Chondrocyte (in vitro differentiated cells): ENCODE measurements at regions not wholly inside any gene's neighbourhood (a gene's known extent, or its start where the extent isn't known, plus 50 kb on each side); places are given as distances from the start of the nearest gene placed in this dataset.

ENCODE experiments used
- DNase-seq: peaks from one replicate; pipeline ENCODE4 v3.0.0; 2021; ENCODE audit warnings: mixed read lengths, low spot score
- H3K27ac Mint-ChIP-seq: one replicate; pipeline ENCODE4 v1.8.0; 2021; ENCODE audit warnings: mild to moderate bottlenecking, moderate library complexity, mixed read lengths; ENCODE audit not compliant: unreplicated experiment
- H3K27me3 Mint-ChIP-seq: 2 replicates; pipeline ENCODE4 v1.8.0; 2021; ENCODE audit warnings: low read depth, mixed read lengths
- H3K36me3 Mint-ChIP-seq: 2 replicates; pipeline ENCODE4 v1.8.0; 2021; ENCODE audit warnings: low read depth, mixed read lengths
- H3K4me1 Mint-ChIP-seq: 2 replicates; pipeline ENCODE4 v1.8.0; 2021; ENCODE audit warnings: low read depth, mild to moderate bottlenecking, mixed read lengths
- H3K4me3 Mint-ChIP-seq: one replicate; pipeline ENCODE4 v1.8.0; 2021; ENCODE audit warnings: mild to moderate bottlenecking, moderate library complexity, mixed read lengths; ENCODE audit not compliant: unreplicated experiment
- H3K9me3 Mint-ChIP-seq: 2 replicates; pipeline ENCODE4 v1.8.0; 2021; ENCODE audit warnings: low read depth, mixed read lengths
- TF ChIP-seq, protein P1 (sequence below): fragments of 200-600 bp; sonication (generic); IDR thresholded peaks from 2 replicates; pipeline ENCODE4 v1.5.0; 2021; ENCODE audit warnings: antibody characterized with exemption, mild to moderate bottlenecking, moderate library complexity

DNA sequence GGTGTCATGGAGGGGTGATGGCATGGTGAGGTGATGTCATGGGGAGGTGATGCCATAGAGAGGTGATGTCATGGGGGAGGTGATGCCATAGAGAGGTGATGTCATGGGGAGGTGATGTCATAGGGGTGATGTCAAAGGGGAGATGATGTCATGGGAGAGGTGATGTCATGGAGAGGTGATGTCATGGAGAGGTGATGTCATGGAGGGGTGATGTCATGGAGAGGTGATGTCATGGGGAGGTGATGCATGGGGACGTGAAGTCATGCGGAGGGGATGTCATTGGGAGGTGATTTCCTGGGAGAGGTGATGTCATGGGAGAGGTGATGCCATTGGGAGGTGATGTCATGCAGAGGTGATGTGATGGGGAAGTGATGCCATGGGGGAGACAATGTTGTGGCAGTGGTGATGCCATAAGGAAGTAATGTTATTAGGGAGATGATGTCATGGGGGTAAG, 92.1 kb upstream of the C1orf174 start:
- peaks cover 8% of the 10 kb centered on the region for H3K9me3 Mint-ChIP-seq
- TF ChIP-seq, protein P1, sequence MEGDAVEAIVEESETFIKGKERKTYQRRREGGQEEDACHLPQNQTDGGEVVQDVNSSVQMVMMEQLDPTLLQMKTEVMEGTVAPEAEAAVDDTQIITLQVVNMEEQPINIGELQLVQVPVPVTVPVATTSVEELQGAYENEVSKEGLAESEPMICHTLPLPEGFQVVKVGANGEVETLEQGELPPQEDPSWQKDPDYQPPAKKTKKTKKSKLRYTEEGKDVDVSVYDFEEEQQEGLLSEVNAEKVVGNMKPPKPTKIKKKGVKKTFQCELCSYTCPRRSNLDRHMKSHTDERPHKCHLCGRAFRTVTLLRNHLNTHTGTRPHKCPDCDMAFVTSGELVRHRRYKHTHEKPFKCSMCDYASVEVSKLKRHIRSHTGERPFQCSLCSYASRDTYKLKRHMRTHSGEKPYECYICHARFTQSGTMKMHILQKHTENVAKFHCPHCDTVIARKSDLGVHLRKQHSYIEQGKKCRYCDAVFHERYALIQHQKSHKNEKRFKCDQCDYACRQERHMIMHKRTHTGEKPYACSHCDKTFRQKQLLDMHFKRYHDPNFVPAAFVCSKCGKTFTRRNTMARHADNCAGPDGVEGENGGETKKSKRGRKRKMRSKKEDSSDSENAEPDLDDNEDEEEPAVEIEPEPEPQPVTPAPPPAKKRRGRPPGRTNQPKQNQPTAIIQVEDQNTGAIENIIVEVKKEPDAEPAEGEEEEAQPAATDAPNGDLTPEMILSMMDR: no peak
- H3K4me3 Mint-ChIP-seq: no peak overlapping the region
- DNase-seq: no peak
- no peak overlapping the region for H3K27ac Mint-ChIP-seq
- peaks cover 1% of the 10 kb centered on the region for H3K27me3 Mint-ChIP-seq
- H3K36me3 Mint-ChIP-seq: no peaks in the 10 kb centered on the region
- H3K4me1 Mint-ChIP-seq: no peaks in the 10 kb centered on the region

DNA sequence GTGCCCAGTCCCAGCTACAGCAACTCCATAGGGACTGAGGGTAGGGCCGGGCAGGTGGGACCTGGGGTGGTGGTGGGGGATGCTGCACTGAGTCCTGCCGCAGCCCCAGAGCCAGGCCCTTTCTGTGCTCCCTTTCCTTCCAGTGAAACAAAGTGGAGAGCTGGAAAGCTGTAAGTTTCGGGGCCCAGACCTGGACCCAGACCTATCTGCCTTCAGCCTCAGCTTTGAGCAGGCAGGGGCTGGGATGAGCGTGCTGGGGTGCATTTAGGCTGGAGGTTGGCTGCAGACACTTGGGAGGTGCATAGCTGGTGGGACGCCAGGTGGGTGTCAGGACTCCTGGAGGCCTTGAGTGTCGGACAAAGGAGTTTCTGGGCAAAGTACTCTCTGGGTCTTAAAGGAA, 92.7 kb upstream of the C1orf174 start:
- TF ChIP-seq, protein P1: no peak
- Mint-ChIP-seq H3K36me3 (no peaks in the 10 kb centered on the region), H3K4me1 (no peaks in the 10 kb centered on the region), H3K27ac (no peak overlapping the region), H3K4me3 (no peak overlapping the region), H3K9me3 (peaks cover 8% of the 10 kb centered on the region), H3K27me3 (peaks cover 1% of the 10 kb centered on the region)
- DNase-seq: no peak

DNA sequence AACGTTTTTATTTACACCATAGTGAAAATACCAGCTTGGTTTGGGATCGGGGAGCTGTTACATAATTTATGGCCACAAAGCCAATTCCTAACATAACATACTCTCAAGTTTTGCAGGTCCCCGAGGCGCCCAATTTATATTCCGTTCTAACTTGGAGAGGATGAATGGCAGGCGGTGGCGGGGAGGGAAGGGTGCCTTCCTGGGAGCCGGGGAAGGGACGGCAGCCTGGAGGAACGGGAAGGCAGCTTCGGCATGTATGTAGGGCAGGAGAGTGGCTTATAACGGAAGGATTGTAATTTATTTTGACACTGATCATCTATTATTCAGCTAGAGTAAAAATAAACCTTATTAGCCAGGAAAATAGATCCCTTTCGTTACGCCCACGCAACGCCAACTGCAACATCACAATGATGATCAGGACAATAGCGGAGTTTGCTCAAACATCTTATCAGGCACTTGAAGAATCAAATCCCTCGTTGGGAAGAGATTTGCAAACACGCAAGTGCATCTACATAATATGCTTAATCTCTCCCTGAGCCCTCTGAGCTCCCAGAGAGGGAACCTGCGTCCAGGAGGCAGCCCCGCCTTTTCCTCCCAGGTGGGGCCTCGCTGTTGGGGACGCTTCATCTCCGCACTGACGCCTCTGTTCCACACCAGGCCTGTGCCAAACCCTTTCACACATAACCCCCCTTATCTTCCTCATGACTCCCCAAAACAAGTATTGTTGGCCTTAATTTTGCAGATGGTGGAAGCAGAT, 93.7 kb upstream of the C1orf174 start:
- no peaks in the 10 kb centered on the region for H3K36me3 Mint-ChIP-seq
- H3K27me3 Mint-ChIP-seq: peaks cover 1% of the 10 kb centered on the region
- no peak overlapping the region for H3K4me3 Mint-ChIP-seq
- peaks cover 8% of the 10 kb centered on the region for H3K9me3 Mint-ChIP-seq
- TF ChIP-seq, protein P1: no peak
- no peak overlapping the region for H3K27ac Mint-ChIP-seq
- no peak for DNase-seq
- no peaks in the 10 kb centered on the region for H3K4me1 Mint-ChIP-seq

DNA sequence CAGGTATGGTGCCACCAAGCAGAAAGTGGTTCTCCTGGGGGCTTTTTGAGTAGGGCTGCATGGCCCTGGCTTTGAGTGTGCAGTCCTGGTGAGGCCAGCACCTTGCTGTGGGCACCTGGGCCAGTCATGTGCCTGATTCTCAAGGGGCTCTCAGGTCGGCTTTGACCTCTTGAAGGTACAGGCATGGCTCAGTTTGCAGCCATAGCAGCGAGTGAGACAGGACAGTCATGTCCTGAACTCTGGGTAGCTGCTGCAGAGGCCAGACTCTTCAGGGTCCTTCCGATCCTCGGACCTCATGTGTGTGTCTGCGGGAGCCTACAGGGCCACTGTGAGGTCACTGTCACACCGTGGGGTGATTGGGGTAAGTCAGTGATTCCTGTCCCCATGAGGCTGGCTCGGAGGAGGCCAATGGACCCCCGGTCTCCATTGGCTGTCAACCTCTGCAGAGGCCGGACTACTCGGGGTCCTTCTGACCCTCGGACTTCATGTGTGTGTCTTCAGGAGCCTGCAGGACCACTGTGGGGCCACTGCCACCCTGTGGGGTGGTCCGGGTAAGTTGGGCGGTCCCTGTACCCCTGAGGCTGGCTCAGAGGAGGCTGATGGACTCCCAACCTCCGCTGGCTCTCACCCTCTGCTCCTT, 95.2 kb upstream of the C1orf174 start:
- Mint-ChIP-seq H3K36me3 (no peaks in the 10 kb centered on the region), H3K4me3 (no peak overlapping the region), H3K27ac (no peak overlapping the region), H3K9me3 (peaks cover 8% of the 10 kb centered on the region), H3K4me1 (no peaks in the 10 kb centered on the region), H3K27me3 (no peaks in the 10 kb centered on the region)
- DNase-seq: peak; percentile 76
- TF ChIP-seq, protein P1: no peak

DNA sequence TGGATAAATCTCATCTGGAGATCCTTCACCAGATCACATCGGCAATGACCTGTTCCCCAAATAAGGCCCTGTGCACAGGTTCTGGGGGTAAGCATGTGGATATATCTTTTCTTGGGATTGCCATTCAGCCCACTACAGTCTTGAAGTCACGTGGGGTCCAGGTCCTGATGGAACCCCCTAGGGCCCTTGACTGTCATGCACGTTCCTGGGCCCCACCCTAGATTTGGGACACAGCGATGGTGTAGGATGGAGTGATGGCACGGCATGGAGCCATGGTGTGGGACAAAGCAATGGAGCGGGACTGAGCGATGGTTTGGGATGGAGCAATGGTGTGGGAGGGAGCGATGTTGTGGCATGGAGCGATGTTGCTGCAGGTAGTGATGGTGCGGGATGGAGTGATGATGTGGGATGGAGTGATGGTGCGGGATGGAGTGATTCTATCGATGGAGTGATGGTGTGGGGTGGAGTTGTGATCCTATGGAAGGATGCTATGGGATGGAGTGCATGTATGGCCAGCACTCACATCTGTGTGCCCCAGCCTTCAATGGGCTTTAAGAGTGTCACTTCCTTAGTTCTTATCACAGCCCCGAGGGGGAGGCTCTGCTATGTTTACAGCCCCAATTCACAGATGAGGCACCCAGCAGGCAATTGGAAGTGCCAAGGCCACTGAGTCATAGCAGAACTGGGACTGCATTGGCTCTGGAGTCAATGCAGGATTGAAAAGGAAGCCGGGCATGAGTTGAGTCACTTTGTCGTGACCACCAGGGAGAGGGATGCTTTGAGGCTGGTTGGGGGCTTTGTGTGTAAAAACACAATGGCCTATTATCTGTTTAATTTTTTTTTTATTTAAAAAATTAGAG, 97.0 kb upstream of the C1orf174 start:
- no peaks in the 10 kb centered on the region for H3K27me3 Mint-ChIP-seq
- DNase-seq: peak; percentile 58
- no peak overlapping the region for H3K4me3 Mint-ChIP-seq
- TF ChIP-seq, protein P1: no peak
- no peaks in the 10 kb centered on the region for H3K4me1 Mint-ChIP-seq
- H3K36me3 Mint-ChIP-seq: no peaks in the 10 kb centered on the region
- H3K9me3 Mint-ChIP-seq: peaks cover 2% of the 10 kb centered on the region
- no peak overlapping the region for H3K27ac Mint-ChIP-seq
